ENCODE measurements at regions not wholly inside any gene's neighbourhood (a gene's known extent, or its start where the extent isn't known, plus 50 kb on each side); places are given as distances from the start of the nearest gene placed in this dataset.

DNA sequence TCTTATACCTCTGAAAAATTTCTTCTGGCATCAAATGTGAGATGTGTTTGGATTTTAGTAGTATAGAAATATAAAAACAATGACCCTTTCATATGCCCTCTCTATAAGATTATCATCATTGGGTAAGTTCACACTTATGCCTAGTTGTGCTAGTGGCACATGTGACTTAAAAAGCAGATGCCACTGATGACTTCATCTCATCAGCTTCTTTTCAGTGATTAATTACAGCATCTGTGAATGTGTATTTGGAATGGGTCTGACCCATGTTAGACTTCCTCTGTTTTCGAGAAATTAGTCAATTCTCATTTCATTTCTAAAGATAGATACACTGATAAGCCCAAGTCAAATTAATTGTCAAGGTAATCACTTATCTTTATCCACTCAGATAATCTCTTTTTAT is 698.7 kb downstream of the GABRG1 start:
- TF ChIP-seq EZH2 (IDR thresholded peaks at IDR 0.05; ENCODE audit: insufficient read depth, poor library complexity, severe bottlenecking) (no peak), EZH2phosphoT487 (IDR thresholded peaks at IDR 0.05; ENCODE audit: insufficient read depth, low read depth) (no peak)
